ENCODE measurements at regions not wholly inside any gene's neighbourhood (a gene's known extent, or its start where the extent isn't known, plus 50 kb on each side); places are given as distances from the start of the nearest gene placed in this dataset.

DNA sequence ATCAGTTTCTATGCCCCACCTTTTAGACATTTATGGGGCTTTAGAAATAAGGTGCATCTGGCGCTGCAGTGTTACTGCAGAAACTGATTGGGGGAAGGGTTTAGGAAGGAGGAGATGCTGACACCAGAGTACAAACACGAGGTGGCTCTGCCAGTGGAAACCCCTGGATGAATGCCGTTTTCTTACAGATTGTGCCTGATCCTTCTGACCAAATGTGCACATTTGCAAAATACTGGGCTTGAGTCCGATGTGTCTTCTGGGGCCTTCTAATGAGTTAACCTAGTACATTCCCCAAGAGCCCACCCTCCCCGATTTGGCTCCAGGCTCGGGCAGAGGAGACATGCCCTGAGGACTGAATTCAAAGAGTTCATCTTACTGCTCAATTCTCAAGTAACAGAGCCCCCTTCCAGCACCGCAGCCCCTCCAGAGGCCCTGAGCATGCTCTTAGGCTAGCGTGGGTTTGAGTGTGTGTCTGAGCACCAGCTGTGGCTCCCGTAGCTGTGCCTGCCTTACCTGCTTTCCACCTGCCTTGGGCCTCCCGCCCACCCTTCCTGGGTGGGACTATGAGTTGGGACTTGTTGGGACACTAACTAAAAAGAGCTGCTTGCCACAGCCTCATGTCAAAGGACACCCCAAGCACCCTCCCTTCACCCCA is 116.7 kb upstream of the COPS8 start (continued):
- TF ChIP-seq KIAA2018 (CRISPR knock-in tag; IDR thresholded peaks at IDR 0.05; ENCODE audit: borderline replicate concordance) (no peak), U2AF2 (IDR thresholded peaks at IDR 0.05; ENCODE audit: low read depth, low read length) (no peak), JUN (CRISPR knock-in tag; IDR thresholded peaks at IDR 0.05) (no peak), NR2F1 (CRISPR knock-in tag; IDR thresholded peaks at IDR 0.05) (no peak), GLI4 (CRISPR knock-in tag; IDR thresholded peaks at IDR 0.05; ENCODE audit: borderline replicate concordance) (no peak), RAD21 (CRISPR knock-in tag; IDR thresholded peaks at IDR 0.05) (no peak), TOE1 (CRISPR knock-in tag; IDR thresholded peaks at IDR 0.05) (no peak), MAX (IDR thresholded peaks at IDR 0.05) (peak; percentile 24; the same call in 1 of the 2 replicates), ZFY (CRISPR knock-in tag; IDR thresholded peaks at IDR 0.05) (peak; percentile 11; the same call in 1 of the 2 replicates), ZNF34 (CRISPR knock-in tag; IDR thresholded peaks at IDR 0.05; ENCODE audit: borderline replicate concordance) (no peak), REPIN1 (CRISPR knock-in tag; IDR thresholded peaks at IDR 0.05; ENCODE audit: borderline replicate concordance, low read depth) (no peak), CBX5 (CRISPR knock-in tag; IDR thresholded peaks at IDR 0.05; ENCODE audit: borderline replicate concordance) (no peak), XBP1 (CRISPR knock-in tag; IDR thresholded peaks at IDR 0.05) (no peak), LBX2 (CRISPR knock-in tag; IDR thresholded peaks at IDR 0.05; ENCODE audit: borderline replicate concordance) (no peak), ZNF296 (CRISPR knock-in tag; conservative IDR thresholded peaks at IDR 0.05) (no peak), TSC22D2 (CRISPR knock-in tag; IDR thresholded peaks at IDR 0.05; ENCODE audit: borderline replicate concordance) (no peak)
- TF ChIP-seq, protein P1, sequence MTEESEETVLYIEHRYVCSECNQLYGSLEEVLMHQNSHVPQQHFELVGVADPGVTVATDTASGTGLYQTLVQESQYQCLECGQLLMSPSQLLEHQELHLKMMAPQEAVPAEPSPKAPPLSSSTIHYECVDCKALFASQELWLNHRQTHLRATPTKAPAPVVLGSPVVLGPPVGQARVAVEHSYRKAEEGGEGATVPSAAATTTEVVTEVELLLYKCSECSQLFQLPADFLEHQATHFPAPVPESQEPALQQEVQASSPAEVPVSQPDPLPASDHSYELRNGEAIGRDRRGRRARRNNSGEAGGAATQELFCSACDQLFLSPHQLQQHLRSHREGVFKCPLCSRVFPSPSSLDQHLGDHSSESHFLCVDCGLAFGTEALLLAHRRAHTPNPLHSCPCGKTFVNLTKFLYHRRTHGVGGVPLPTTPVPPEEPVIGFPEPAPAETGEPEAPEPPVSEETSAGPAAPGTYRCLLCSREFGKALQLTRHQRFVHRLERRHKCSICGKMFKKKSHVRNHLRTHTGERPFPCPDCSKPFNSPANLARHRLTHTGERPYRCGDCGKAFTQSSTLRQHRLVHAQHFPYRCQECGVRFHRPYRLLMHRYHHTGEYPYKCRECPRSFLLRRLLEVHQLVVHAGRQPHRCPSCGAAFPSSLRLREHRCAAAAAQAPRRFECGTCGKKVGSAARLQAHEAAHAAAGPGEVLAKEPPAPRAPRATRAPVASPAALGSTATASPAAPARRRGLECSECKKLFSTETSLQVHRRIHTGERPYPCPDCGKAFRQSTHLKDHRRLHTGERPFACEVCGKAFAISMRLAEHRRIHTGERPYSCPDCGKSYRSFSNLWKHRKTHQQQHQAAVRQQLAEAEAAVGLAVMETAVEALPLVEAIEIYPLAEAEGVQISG (CRISPR knock-in tag; IDR thresholded peaks at IDR 0.05): peak; percentile 10; the same call in 1 of the 2 replicates

All from HepG2 (cell line).